ENCODE measurements at regions not wholly inside any gene's neighbourhood (a gene's known extent, or its start where the extent isn't known, plus 50 kb on each side); places are given as distances from the start of the nearest gene placed in this dataset.

DNA sequence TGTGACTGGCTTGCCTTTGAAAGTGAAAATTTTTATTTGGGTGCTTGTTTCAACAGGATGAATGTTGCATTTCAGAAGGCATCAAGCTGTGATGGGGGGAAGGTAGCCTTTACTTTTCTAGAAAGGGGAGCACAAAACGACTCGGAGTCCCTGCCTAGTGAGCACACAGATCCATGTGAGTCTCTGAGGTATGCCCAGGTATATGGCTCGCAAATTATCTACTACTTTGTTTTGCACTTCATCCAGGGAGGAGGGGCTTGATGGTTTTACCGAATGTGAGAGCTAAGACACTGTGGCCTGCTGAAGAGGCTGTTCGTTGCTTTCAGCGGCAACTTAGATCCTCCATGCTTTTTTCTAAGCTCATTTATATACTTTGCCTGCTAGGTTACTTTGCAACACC is 537.7 kb upstream of the PTBP2 start:
- intact Hi-C loops (cut with DNase I; ENCODE audit: low total_unique reads) (no loop called here), in situ Hi-C loops (cut with MboI; ENCODE audit: low sequenced_read_pairs in 4 of 4) (no loop called here)
- no peaks in the 10 kb centered on the region for H3K4me1 ChIP-seq
- H3K4me3 ChIP-seq, result no peak overlapping the region
- DNase-seq (no peak), ATAC-seq (no peak)
- H3K27ac ChIP-seq, result no peak overlapping the region
- H3K36me3 ChIP-seq, result no peaks in the 10 kb centered on the region
- TF ChIP-seq POLR2A (IDR thresholded peaks at IDR 0.05), result no peak
- TF ChIP-seq, protein P1, sequence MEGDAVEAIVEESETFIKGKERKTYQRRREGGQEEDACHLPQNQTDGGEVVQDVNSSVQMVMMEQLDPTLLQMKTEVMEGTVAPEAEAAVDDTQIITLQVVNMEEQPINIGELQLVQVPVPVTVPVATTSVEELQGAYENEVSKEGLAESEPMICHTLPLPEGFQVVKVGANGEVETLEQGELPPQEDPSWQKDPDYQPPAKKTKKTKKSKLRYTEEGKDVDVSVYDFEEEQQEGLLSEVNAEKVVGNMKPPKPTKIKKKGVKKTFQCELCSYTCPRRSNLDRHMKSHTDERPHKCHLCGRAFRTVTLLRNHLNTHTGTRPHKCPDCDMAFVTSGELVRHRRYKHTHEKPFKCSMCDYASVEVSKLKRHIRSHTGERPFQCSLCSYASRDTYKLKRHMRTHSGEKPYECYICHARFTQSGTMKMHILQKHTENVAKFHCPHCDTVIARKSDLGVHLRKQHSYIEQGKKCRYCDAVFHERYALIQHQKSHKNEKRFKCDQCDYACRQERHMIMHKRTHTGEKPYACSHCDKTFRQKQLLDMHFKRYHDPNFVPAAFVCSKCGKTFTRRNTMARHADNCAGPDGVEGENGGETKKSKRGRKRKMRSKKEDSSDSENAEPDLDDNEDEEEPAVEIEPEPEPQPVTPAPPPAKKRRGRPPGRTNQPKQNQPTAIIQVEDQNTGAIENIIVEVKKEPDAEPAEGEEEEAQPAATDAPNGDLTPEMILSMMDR (IDR thresholded peaks at IDR 0.05 in 4 of 5, conservative IDR thresholded peaks at IDR 0.05 in 1 of 5), result no peak
- H3K9me3 ChIP-seq, result no peaks in the 10 kb centered on the region
- no peaks in the 10 kb centered on the region for H3K27me3 ChIP-seq

DNA sequence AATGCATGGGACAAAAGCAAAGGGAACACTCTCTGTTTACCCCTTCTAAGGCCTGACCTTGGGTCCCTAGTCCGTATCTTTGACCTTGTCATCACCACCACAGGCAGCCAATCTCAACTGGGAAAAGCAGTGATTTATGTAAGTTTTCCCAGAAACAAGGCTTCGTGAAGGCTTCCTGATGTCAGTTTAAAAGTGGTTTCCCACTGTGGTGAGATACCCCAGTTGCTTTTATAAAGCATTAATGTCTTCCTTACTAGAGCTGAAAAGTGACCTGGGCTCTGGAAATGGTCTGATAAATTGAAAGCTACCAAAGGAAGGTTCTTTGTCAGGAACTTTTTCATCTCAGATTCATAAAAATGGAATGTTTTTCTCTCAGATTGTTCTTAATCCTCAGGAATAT is 536.4 kb upstream of the PTBP2 start:
- TF ChIP-seq, protein P1 (IDR thresholded peaks at IDR 0.05 in 4 of 5, conservative IDR thresholded peaks at IDR 0.05 in 1 of 5), result no peak
- no peak for TF ChIP-seq POLR2A (IDR thresholded peaks at IDR 0.05)
- peaks cover 0 to 7% (median 0%) of the 10 kb centered on the region in 3 donors for H3K9me3 ChIP-seq
- no peak overlapping the region for H3K4me3 ChIP-seq
- no peak for ATAC-seq
- in situ Hi-C loops (cut with MboI; ENCODE audit: low sequenced_read_pairs in 4 of 4), result no loop called here
- H3K27ac ChIP-seq, result no peak overlapping the region
- intact Hi-C loops (cut with DNase I; ENCODE audit: low total_unique reads), result no loop called here
- DNase-seq, result no peak
- no peaks in the 10 kb centered on the region for H3K36me3 ChIP-seq
- no peaks in the 10 kb centered on the region for H3K4me1 ChIP-seq
- no peaks in the 10 kb centered on the region for H3K27me3 ChIP-seq

DNA sequence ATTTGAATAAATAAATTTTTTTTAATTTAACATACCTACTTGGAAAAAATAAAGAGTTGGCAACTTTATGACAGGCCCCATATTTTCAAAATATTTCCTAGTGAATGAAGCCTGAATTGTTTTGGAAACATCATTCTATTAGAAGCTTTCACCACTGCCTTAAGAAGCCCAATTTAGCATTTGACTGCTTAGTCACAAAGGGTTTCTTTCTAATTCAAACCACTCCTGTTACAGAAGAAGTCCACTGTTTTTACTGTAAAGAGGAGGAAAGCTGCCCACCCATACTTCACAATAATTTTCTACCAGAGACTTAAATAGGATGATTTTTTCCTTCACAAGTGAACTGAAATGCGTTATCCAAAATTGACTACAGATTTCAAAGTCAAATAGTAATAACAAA is 534.6 kb upstream of the PTBP2 start:
- DNase-seq (no peak), ATAC-seq (no peak)
- Histone ChIP-seq H3K9me3 (peaks cover 0 to 7% (median 0%) of the 10 kb centered on the region in 3 donors), H3K27me3 (no peaks in the 10 kb centered on the region), H3K4me3 (no peak overlapping the region), H3K4me1 (no peaks in the 10 kb centered on the region), H3K27ac (no peak overlapping the region), H3K36me3 (no peaks in the 10 kb centered on the region)
- in situ Hi-C loops (cut with MboI; ENCODE audit: low sequenced_read_pairs in 4 of 4), result no loop called here
- intact Hi-C loops (cut with DNase I; ENCODE audit: low total_unique reads), result no loop called here
- TF ChIP-seq, protein P1 (IDR thresholded peaks at IDR 0.05 in 4 of 5, conservative IDR thresholded peaks at IDR 0.05 in 1 of 5), result no peak
- TF ChIP-seq POLR2A (IDR thresholded peaks at IDR 0.05), result no peak

- no peak for DNase-seq
- intact Hi-C loops (cut with DNase I; ENCODE audit: low total_unique reads), result no loop called here
- in situ Hi-C loops (cut with MboI; ENCODE audit: low sequenced_read_pairs in 4 of 4), result no loop called here
- Histone ChIP-seq H3K4me1 (no peaks in the 10 kb centered on the region), H3K27me3 (no peaks in the 10 kb centered on the region), H3K4me3 (no peak overlapping the region), H3K9me3 (peaks cover 0 to 7% (median 0%) of the 10 kb centered on the region in 3 donors), H3K36me3 (no peaks in the 10 kb centered on the region), H3K27ac (no peak overlapping the region)
- no peak for TF ChIP-seq POLR2A (IDR thresholded peaks at IDR 0.05)
- TF ChIP-seq, protein P1 (IDR thresholded peaks at IDR 0.05 in 4 of 5, conservative IDR thresholded peaks at IDR 0.05 in 1 of 5), result no peak
- ATAC-seq, result no peak
Measured at GRCh38 chr1:96191165-96191564, 530.4 kb upstream of the PTBP2 start.

DNA sequence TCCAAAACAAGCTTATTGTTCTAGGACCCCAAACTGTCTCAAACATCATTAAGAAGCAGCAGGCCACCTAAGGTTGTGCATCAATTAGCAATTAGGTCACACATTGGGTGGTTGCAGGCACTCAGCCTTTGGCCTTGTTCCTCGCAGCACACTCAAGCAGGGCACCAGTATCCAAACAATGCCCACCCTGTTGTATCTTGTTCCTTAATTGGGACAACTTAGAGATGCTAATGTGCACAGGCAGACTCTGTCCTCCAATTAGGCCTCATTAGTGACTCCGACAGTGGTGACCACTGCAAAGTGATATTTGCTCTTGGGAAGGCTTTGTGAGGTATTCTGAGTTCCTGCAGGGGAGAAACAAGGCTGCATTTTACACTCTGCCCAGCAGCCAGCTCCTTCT is 515.1 kb upstream of the PTBP2 start:
- no peaks in the 10 kb centered on the region for H3K9me3 ChIP-seq
- ATAC-seq (no peak), DNase-seq (no peak)
- no peak for TF ChIP-seq POLR2A (IDR thresholded peaks at IDR 0.05)
- TF ChIP-seq, protein P1 (IDR thresholded peaks at IDR 0.05 in 4 of 5, conservative IDR thresholded peaks at IDR 0.05 in 1 of 5), result no peak
- no peak overlapping the region for H3K4me3 ChIP-seq
- H3K27ac ChIP-seq, result no peak overlapping the region
- H3K27me3 ChIP-seq, result no peaks in the 10 kb centered on the region
- intact Hi-C loops (cut with DNase I; ENCODE audit: low total_unique reads), result no loop called here
- H3K4me1 ChIP-seq, result no peaks in the 10 kb centered on the region
- H3K36me3 ChIP-seq, result no peaks in the 10 kb centered on the region
- in situ Hi-C loops (cut with MboI; ENCODE audit: low sequenced_read_pairs in 4 of 4), result no loop called here

All from gastrocnemius medialis (tissue), 4 donors.